ENCODE measurements at regions not wholly inside any gene's neighbourhood (a gene's known extent, or its start where the extent isn't known, plus 50 kb on each side); places are given as distances from the start of the nearest gene placed in this dataset.
"Not testable (repeated sequence)": the region's sequence is repeated elsewhere in the genome, so short reads cannot be mapped to it uniquely, and the experiment has no call there.

- peak; percentile 57 for TF ChIP-seq CTCF (IDR thresholded peaks at IDR 0.05; ENCODE audit: control insufficient read depth, extremely low read depth, insufficient read depth)
- no peak for DNase-seq (ENCODE audit: low read depth)
- H3K4me3 ChIP-seq (ENCODE audit: low read depth, low read length) = no peak overlapping the region
These were observed 54.4 kb upstream of the JAK1 start for GRCh38 chr1:65020774-65021173.

- H3K4me3 ChIP-seq (ENCODE audit: low read depth, low read length) = no peak overlapping the region
- TF ChIP-seq CTCF (IDR thresholded peaks at IDR 0.05; ENCODE audit: control insufficient read depth, extremely low read depth, insufficient read depth) = no peak
- no peak for DNase-seq (ENCODE audit: low read depth)
These were observed 55.4 kb upstream of the JAK1 start for GRCh38 chr1:65021795-65022194.

- no peak for DNase-seq (ENCODE audit: low read depth)
- no peak overlapping the region for H3K4me3 ChIP-seq (ENCODE audit: low read depth, low read length)
- TF ChIP-seq CTCF (IDR thresholded peaks at IDR 0.05; ENCODE audit: control insufficient read depth, extremely low read depth, insufficient read depth) = no peak
These were observed 55.9 kb upstream of the JAK1 start for GRCh38 chr1:65022216-65022615.

DNA sequence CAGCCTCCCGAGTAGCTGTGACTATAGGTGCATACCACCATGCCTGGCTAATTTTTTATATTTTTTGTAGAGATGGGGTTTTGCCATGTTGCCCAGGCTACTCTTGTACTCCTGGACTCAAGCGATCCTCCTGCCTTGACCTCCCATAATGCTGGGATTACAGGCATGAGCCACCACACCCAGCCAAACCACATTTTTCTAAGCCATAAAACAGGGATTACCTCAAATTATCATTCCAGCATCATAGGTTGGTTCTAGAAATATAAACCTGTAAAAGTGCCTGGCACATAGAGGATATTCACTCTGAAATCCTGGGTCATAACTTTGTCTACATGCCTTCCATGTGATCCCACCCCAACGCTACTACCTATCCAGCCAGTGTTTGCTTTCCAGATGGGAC lies 59.4 kb upstream of the JAK1 start:
- DNase-seq (ENCODE audit: low read depth) = no peak
- no peak overlapping the region for H3K4me3 ChIP-seq (ENCODE audit: low read depth, low read length)
- TF ChIP-seq CTCF (IDR thresholded peaks at IDR 0.05; ENCODE audit: control insufficient read depth, extremely low read depth, insufficient read depth) = no peak

DNA sequence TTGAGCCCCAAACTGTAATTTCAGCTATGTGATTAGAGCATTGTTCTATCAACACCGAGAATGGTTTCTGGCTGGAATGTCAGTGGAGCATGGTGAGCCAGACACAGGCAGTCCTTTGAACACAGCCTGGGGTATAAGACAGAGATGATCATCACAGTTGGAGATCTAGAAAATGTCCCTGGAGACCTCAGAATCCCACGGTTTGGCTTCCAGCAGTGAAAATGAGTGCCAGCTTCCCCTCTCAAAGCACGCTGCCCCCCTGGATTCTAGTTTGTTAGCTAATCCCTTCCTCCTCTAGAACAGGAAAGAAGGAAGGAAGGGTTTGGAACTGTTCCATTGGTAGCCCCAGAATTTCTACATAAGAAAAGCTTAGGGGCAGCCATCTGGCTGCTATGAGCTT lies 59.9 kb upstream of the JAK1 start:
- no peak for TF ChIP-seq CTCF (IDR thresholded peaks at IDR 0.05; ENCODE audit: control insufficient read depth, extremely low read depth, insufficient read depth)
- no peak for DNase-seq (ENCODE audit: low read depth)

DNA sequence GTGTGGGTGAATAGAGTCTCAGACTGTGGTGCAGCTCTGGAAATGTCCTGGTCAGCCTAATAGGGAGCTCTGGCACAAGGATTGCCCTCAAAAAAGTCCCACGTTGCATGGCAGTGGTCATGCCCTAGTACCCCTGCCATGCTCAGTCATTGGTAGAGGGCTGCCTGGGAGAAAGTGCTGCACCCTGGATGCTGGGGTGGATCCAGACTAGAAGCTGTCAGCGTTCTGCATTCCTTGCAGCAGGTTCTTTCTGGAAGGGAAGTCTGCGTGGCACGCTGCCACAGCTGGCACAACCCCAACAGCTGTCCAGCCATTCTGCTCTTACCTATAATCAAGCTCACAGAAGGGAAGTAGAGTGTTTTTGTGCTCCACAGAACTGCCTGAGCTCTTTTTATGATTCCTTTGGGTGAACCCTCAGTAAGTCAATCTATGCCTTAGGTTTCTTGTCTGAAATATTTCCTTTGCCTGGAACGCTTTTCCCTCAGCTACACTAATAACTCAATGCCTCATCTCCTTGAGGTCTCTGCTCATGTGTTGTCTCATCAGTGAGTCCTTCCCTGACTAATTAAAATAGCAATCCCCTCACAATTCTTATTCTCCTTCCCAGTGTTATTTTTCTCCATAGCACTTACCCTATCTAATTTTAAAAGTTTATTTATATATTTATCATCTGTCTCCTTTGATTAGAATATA lies 61.5 kb upstream of the JAK1 start:
- TF ChIP-seq CTCF (IDR thresholded peaks at IDR 0.05; ENCODE audit: control insufficient read depth, extremely low read depth, insufficient read depth) = no peak
- no peak overlapping the region for H3K4me3 ChIP-seq (ENCODE audit: low read depth, low read length)
- DNase-seq (ENCODE audit: low read depth) = peak; percentile 70

More for the DNA sequence above, 59.9 kb upstream of the JAK1 start:
- H3K4me3 ChIP-seq (ENCODE audit: low read depth, low read length) = no peak overlapping the region

GRCh38 chr1:65029434-65029833 lies 63.1 kb upstream of the JAK1 start:
- not testable (repeated sequence) for DNase-seq (ENCODE audit: low read depth); H3K4me3 ChIP-seq (ENCODE audit: low read depth, low read length)

GRCh38 chr1:65034879-65035278 lies 68.5 kb upstream of the JAK1 start:
- DNase-seq (ENCODE audit: low read depth); H3K4me3 ChIP-seq (ENCODE audit: low read depth, low read length): not testable (repeated sequence)
